ENCODE measurements at regions not wholly inside any gene's neighbourhood (a gene's known extent, or its start where the extent isn't known, plus 50 kb on each side); places are given as distances from the start of the nearest gene placed in this dataset.
"Not testable (repeated sequence)": the region's sequence is repeated elsewhere in the genome, so short reads cannot be mapped to it uniquely, and the experiment has no call there.

DNA sequence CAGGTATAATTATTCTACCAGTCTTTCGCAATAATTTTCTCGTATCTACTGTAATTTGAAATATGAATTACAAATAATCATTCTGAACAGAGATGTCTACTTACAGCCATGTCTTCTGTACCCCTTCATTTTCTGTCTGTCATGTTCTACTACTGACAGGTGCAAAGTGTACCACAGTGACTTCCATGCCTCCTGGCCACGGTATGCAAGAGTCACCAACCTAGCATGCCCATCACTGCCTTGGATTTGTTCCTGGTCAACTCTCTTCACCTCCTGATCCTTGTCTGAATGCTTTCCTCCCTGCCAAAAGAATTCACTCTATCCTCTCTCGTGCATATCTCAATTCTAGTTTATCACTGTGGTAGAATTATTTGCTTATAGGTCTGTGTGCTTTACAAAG, 755.4 kb downstream of the KCNJ2 start:
- H3K4me3 ChIP-seq (ENCODE audit: low read depth, low read length): no peak overlapping the region
- no peak overlapping the region for H3K27ac ChIP-seq (ENCODE audit: low read depth, low read length)
- no peaks in the 10 kb centered on the region for H3K27me3 ChIP-seq (ENCODE audit: control insufficient read depth, insufficient read depth, low read length)
- H3K4me1 ChIP-seq (ENCODE audit: control insufficient read depth, insufficient read depth, low read length): no peaks in the 10 kb centered on the region
- H3K36me3 ChIP-seq (ENCODE audit: control insufficient read depth, insufficient read depth, low read length): no peaks in the 10 kb centered on the region
- no peak overlapping the region for H3K9ac ChIP-seq (ENCODE audit: low read depth, low read length)
- peaks cover 5% of the 10 kb centered on the region for H3K9me3 ChIP-seq (ENCODE audit: control insufficient read depth, insufficient read depth, low read length)

GRCh38 chr17:70929226-70929625, 759.9 kb downstream of the KCNJ2 start:
- Histone ChIP-seq H3K9ac (ENCODE audit: low read depth, low read length) (no peak overlapping the region), H3K36me3 (ENCODE audit: control insufficient read depth, insufficient read depth, low read length) (no peaks in the 10 kb centered on the region), H3K4me1 (ENCODE audit: control insufficient read depth, insufficient read depth, low read length) (no peaks in the 10 kb centered on the region), H3K27me3 (ENCODE audit: control insufficient read depth, insufficient read depth, low read length) (no peaks in the 10 kb centered on the region), H3K4me3 (ENCODE audit: low read depth, low read length) (no peak overlapping the region), H3K9me3 (ENCODE audit: control insufficient read depth, insufficient read depth, low read length) (no peaks in the 10 kb centered on the region), H3K27ac (ENCODE audit: low read depth, low read length) (no peak overlapping the region)

GRCh38 chr17:70934231-70934630, 764.9 kb downstream of the KCNJ2 start:
- H3K27me3 ChIP-seq (ENCODE audit: control insufficient read depth, insufficient read depth, low read length): no peaks in the 10 kb centered on the region
- H3K9me3 ChIP-seq (ENCODE audit: control insufficient read depth, insufficient read depth, low read length): no peaks in the 10 kb centered on the region
- H3K9ac ChIP-seq (ENCODE audit: low read depth, low read length): no peak overlapping the region
- no peaks in the 10 kb centered on the region for H3K36me3 ChIP-seq (ENCODE audit: control insufficient read depth, insufficient read depth, low read length)
- H3K4me1 ChIP-seq (ENCODE audit: control insufficient read depth, insufficient read depth, low read length): peaks cover 4% of the 10 kb centered on the region; the same call in 1 of the 2 replicates
- no peak overlapping the region for H3K4me3 ChIP-seq (ENCODE audit: low read depth, low read length)
- H3K27ac ChIP-seq (ENCODE audit: low read depth, low read length): no peak overlapping the region

- Histone ChIP-seq H3K27me3 (ENCODE audit: control insufficient read depth, insufficient read depth, low read length) (no peaks in the 10 kb centered on the region), H3K9me3 (ENCODE audit: control insufficient read depth, insufficient read depth, low read length) (no peaks in the 10 kb centered on the region), H3K9ac (ENCODE audit: low read depth, low read length) (no peak overlapping the region), H3K4me3 (ENCODE audit: low read depth, low read length) (no peak overlapping the region), H3K4me1 (ENCODE audit: control insufficient read depth, insufficient read depth, low read length) (peaks cover 4% of the 10 kb centered on the region; the same call in 1 of the 2 replicates), H3K27ac (ENCODE audit: low read depth, low read length) (no peak overlapping the region), H3K36me3 (ENCODE audit: control insufficient read depth, insufficient read depth, low read length) (no peaks in the 10 kb centered on the region)
Observed at GRCh38 chr17:70934835-70935234, 765.5 kb downstream of the KCNJ2 start.

DNA sequence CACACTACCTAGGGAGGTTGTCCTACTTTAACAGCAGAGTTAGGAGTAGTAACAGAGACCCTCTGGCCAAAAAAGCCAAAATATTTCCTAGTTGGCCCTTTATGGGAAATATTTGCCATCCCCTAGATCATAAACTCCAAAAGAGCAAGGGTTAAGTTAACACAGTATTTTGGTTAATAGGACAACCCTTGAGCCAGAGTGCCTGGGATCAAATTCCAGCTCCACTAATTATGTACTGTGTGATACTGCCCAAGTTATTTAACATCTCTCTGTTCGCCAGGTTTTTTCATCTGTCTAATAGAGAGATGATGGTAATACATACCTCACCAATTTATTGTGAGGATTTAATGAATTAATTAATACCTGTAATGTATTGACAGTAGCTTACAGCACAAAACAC, 767.4 kb downstream of the KCNJ2 start:
- no peaks in the 10 kb centered on the region for H3K9me3 ChIP-seq (ENCODE audit: control insufficient read depth, insufficient read depth, low read length)
- peaks cover 7% of the 10 kb centered on the region; the same call in 1 of the 2 replicates for H3K4me1 ChIP-seq (ENCODE audit: control insufficient read depth, insufficient read depth, low read length)
- no peak overlapping the region for H3K27ac ChIP-seq (ENCODE audit: low read depth, low read length)
- no peaks in the 10 kb centered on the region for H3K36me3 ChIP-seq (ENCODE audit: control insufficient read depth, insufficient read depth, low read length)
- H3K27me3 ChIP-seq (ENCODE audit: control insufficient read depth, insufficient read depth, low read length): no peaks in the 10 kb centered on the region
- H3K9ac ChIP-seq (ENCODE audit: low read depth, low read length): no peak overlapping the region
- H3K4me3 ChIP-seq (ENCODE audit: low read depth, low read length): no peak overlapping the region

GRCh38 chr17:70938336-70938735, 769.0 kb downstream of the KCNJ2 start:
- H3K4me3 ChIP-seq (ENCODE audit: low read depth, low read length): no peak overlapping the region
- peaks cover 7% of the 10 kb centered on the region; the same call in 1 of the 2 replicates for H3K4me1 ChIP-seq (ENCODE audit: control insufficient read depth, insufficient read depth, low read length)
- H3K9me3 ChIP-seq (ENCODE audit: control insufficient read depth, insufficient read depth, low read length): no peaks in the 10 kb centered on the region
- no peaks in the 10 kb centered on the region for H3K36me3 ChIP-seq (ENCODE audit: control insufficient read depth, insufficient read depth, low read length)
- no peak overlapping the region for H3K27ac ChIP-seq (ENCODE audit: low read depth, low read length)
- H3K9ac ChIP-seq (ENCODE audit: low read depth, low read length): no peak overlapping the region
- no peaks in the 10 kb centered on the region for H3K27me3 ChIP-seq (ENCODE audit: control insufficient read depth, insufficient read depth, low read length)

DNA sequence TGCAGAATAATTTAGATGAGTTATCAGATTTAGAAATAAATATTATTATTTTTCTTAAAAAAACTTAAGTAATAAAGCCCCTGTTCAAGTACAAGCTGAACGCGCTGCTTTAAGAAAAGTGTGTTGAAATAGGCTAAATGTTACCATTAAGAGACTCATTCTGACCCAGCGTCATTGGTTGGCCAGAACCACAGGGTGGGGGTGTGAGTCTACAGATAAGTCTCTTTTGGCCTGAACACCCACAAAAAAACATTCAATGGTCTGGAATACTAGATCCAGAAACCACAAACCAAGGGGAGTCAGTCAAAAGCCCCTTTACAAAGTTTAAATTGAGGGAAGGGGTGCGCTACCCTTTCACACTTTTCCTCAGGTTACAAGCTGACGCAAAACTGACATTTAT, 776.1 kb downstream of the KCNJ2 start:
- Histone ChIP-seq H3K9ac (ENCODE audit: low read depth, low read length) (no peak overlapping the region), H3K9me3 (ENCODE audit: control insufficient read depth, insufficient read depth, low read length) (peaks cover 2% of the 10 kb centered on the region; the same call in 1 of the 2 replicates)

DNA sequence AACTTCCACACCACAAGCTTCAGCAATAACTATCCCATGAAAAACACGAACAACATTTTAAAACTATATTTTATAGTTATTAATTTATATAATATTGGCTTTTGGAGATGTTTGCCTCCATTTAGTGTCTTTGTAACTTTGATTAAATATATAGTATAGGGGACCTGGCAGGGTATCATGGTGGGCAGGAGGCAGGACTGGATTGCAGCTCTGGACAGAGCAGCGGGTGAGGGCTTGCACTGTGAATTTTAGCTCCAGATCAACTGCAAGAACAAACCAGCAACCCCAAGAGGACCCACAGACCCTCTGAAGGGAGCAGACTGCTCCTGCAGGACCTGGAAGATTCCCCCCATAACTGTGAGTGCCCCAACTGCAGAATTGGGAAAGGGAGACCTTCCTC, 777.9 kb downstream of the KCNJ2 start:
- peaks cover 2% of the 10 kb centered on the region; the same call in 1 of the 2 replicates for H3K9me3 ChIP-seq (ENCODE audit: control insufficient read depth, insufficient read depth, low read length)
- no peaks in the 10 kb centered on the region for H3K36me3 ChIP-seq (ENCODE audit: control insufficient read depth, insufficient read depth, low read length)
- H3K4me3 ChIP-seq (ENCODE audit: low read depth, low read length): no peak overlapping the region
- H3K4me1 ChIP-seq (ENCODE audit: control insufficient read depth, insufficient read depth, low read length): peaks cover 5% of the 10 kb centered on the region
- H3K27ac ChIP-seq (ENCODE audit: low read depth, low read length): no peak overlapping the region
- H3K27me3 ChIP-seq (ENCODE audit: control insufficient read depth, insufficient read depth, low read length): no peaks in the 10 kb centered on the region
- no peak overlapping the region for H3K9ac ChIP-seq (ENCODE audit: low read depth, low read length)

More for the DNA sequence above, 776.1 kb downstream of the KCNJ2 start:
- Histone ChIP-seq H3K4me3 (ENCODE audit: low read depth, low read length) (no peak overlapping the region), H3K27me3 (ENCODE audit: control insufficient read depth, insufficient read depth, low read length) (no peaks in the 10 kb centered on the region), H3K36me3 (ENCODE audit: control insufficient read depth, insufficient read depth, low read length) (no peaks in the 10 kb centered on the region), H3K27ac (ENCODE audit: low read depth, low read length) (no peak overlapping the region), H3K4me1 (ENCODE audit: control insufficient read depth, insufficient read depth, low read length) (peaks cover 8% of the 10 kb centered on the region)

- Histone ChIP-seq H3K27me3 (ENCODE audit: control insufficient read depth, insufficient read depth, low read length) (no peaks in the 10 kb centered on the region), H3K36me3 (ENCODE audit: control insufficient read depth, insufficient read depth, low read length) (no peaks in the 10 kb centered on the region), H3K4me3 (ENCODE audit: low read depth, low read length) (no peak overlapping the region), H3K9me3 (ENCODE audit: control insufficient read depth, insufficient read depth, low read length) (peaks cover 2% of the 10 kb centered on the region; the same call in 1 of the 2 replicates), H3K4me1 (ENCODE audit: control insufficient read depth, insufficient read depth, low read length) (peaks cover 5% of the 10 kb centered on the region), H3K9ac (ENCODE audit: low read depth, low read length) (no peak overlapping the region), H3K27ac (ENCODE audit: low read depth, low read length) (no peak overlapping the region)
Observed at GRCh38 chr17:70947636-70948565, 778.6 kb downstream of the KCNJ2 start.

- H3K4me1 ChIP-seq (ENCODE audit: control insufficient read depth, insufficient read depth, low read length); H3K27me3 ChIP-seq (ENCODE audit: control insufficient read depth, insufficient read depth, low read length); H3K4me3 ChIP-seq (ENCODE audit: low read depth, low read length); H3K9ac ChIP-seq (ENCODE audit: low read depth, low read length); H3K27ac ChIP-seq (ENCODE audit: low read depth, low read length); H3K36me3 ChIP-seq (ENCODE audit: control insufficient read depth, insufficient read depth, low read length); H3K9me3 ChIP-seq (ENCODE audit: control insufficient read depth, insufficient read depth, low read length): not testable (repeated sequence)
Observed at GRCh38 chr17:70953140-70953539, 783.8 kb downstream of the KCNJ2 start.

DNA sequence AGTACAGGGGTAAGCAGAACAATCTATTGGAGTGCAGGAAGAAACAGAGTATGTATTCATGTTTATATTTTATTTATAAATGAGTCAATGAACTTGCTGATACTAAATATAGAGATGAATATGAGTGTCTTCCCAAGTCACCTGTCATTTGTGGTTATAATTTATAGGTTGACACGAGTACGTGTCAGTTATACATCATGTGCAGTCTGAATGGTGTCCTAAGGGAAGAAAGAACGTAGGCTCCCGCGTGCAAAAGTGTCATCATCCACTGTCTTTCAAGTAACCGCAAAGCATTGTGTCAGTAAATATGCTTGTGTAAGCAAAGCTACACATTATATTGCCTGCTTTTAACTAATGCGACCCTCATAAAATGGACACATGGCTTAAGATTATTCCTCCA, 786.1 kb downstream of the KCNJ2 start:
- Histone ChIP-seq H3K27me3 (ENCODE audit: control insufficient read depth, insufficient read depth, low read length) (no peaks in the 10 kb centered on the region), H3K27ac (ENCODE audit: low read depth, low read length) (no peak overlapping the region), H3K36me3 (ENCODE audit: control insufficient read depth, insufficient read depth, low read length) (no peaks in the 10 kb centered on the region), H3K4me3 (ENCODE audit: low read depth, low read length) (no peak overlapping the region), H3K9ac (ENCODE audit: low read depth, low read length) (no peak overlapping the region), H3K9me3 (ENCODE audit: control insufficient read depth, insufficient read depth, low read length) (no peaks in the 10 kb centered on the region), H3K4me1 (ENCODE audit: control insufficient read depth, insufficient read depth, low read length) (no peaks in the 10 kb centered on the region)

Measured in HUES48 (cell line).